K562 (cell line): ENCODE measurements at regions not wholly inside any gene's neighbourhood (a gene's known extent, or its start where the extent isn't known, plus 50 kb on each side); places are given as distances from the start of the nearest gene placed in this dataset.

ENCODE experiments used
- CEBPB ChIP-seq: fragments of 450-650 bp; IDR thresholded peaks from 2 replicates; pipeline ENCODE4 v1.6.1; 2016; ENCODE audit warnings: missing genetic modification characterization, missing compliant biosample characterization
- NUFIP1 ChIP-seq: fragments of 450-650 bp; IDR thresholded peaks from 2 replicates; pipeline ENCODE4 v1.6.1; 2018; ENCODE audit not compliant: partially characterized antibody
- PTBP1 ChIP-seq: fragments of 200-400 bp; formaldehyde crosslinking; IDR thresholded peaks from 2 replicates; pipeline ENCODE4 v1.6.1; 2017; ENCODE audit warnings: low read depth, low read length
- TF ChIP-seq, protein P1 (sequence below), 2 experiments: fragments of 450-650 bp; formaldehyde crosslinking in 1 of 2; IDR thresholded peaks; 2 replicates each; pipeline versions ENCODE4 v1.4.0 to v1.6.1; 2014 to 2020; ENCODE audit warnings: mild to moderate bottlenecking in 2 of 2, borderline replicate concordance in 1 of 2, low read depth in 1 of 2
- TF ChIP-seq, protein P2 (sequence below): fragments of 250-450 bp; sonication (Bioruptor Pico); IDR thresholded peaks from 2 replicates; pipeline ENCODE4 v1.9.0; 2021; ENCODE audit warnings: mild to moderate bottlenecking, inconsistent platforms

DNA sequence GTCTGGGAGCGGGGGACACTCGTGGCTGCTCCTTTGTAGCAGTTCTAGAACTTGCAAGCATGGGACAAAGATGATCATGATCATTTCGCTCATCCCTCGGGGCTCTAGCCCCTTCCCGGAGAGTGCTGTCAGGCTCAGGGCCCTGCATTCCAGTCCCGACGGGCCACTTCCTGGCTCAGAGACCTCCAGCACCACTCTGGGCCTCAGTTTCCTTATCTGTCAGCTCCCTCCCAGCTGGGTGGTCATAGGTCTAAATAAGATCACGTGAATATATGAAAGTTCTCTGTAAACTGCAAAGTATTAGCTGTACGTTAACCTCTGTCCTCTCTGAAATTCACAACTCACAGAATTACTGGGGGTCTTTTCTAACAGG is 52.8 kb upstream of the SLC6A11 start (continued):
- TF ChIP-seq, protein P1, sequence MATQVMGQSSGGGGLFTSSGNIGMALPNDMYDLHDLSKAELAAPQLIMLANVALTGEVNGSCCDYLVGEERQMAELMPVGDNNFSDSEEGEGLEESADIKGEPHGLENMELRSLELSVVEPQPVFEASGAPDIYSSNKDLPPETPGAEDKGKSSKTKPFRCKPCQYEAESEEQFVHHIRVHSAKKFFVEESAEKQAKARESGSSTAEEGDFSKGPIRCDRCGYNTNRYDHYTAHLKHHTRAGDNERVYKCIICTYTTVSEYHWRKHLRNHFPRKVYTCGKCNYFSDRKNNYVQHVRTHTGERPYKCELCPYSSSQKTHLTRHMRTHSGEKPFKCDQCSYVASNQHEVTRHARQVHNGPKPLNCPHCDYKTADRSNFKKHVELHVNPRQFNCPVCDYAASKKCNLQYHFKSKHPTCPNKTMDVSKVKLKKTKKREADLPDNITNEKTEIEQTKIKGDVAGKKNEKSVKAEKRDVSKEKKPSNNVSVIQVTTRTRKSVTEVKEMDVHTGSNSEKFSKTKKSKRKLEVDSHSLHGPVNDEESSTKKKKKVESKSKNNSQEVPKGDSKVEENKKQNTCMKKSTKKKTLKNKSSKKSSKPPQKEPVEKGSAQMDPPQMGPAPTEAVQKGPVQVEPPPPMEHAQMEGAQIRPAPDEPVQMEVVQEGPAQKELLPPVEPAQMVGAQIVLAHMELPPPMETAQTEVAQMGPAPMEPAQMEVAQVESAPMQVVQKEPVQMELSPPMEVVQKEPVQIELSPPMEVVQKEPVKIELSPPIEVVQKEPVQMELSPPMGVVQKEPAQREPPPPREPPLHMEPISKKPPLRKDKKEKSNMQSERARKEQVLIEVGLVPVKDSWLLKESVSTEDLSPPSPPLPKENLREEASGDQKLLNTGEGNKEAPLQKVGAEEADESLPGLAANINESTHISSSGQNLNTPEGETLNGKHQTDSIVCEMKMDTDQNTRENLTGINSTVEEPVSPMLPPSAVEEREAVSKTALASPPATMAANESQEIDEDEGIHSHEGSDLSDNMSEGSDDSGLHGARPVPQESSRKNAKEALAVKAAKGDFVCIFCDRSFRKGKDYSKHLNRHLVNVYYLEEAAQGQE (IDR thresholded peaks at IDR 0.05; ENCODE audit: borderline replicate concordance): no peak
- TF ChIP-seq, protein P1 (CRISPR knock-in tag; IDR thresholded peaks at IDR 0.05; ENCODE audit: low read depth): no peak
- TF ChIP-seq CEBPB (tag) (no peak), PTBP1 (no peak), NUFIP1 (no peak)
- TF ChIP-seq, protein P2, sequence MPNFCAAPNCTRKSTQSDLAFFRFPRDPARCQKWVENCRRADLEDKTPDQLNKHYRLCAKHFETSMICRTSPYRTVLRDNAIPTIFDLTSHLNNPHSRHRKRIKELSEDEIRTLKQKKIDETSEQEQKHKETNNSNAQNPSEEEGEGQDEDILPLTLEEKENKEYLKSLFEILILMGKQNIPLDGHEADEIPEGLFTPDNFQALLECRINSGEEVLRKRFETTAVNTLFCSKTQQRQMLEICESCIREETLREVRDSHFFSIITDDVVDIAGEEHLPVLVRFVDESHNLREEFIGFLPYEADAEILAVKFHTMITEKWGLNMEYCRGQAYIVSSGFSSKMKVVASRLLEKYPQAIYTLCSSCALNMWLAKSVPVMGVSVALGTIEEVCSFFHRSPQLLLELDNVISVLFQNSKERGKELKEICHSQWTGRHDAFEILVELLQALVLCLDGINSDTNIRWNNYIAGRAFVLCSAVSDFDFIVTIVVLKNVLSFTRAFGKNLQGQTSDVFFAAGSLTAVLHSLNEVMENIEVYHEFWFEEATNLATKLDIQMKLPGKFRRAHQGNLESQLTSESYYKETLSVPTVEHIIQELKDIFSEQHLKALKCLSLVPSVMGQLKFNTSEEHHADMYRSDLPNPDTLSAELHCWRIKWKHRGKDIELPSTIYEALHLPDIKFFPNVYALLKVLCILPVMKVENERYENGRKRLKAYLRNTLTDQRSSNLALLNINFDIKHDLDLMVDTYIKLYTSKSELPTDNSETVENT (CRISPR knock-in tag): no peak
